ENCODE measurements at regions not wholly inside any gene's neighbourhood (a gene's known extent, or its start where the extent isn't known, plus 50 kb on each side); places are given as distances from the start of the nearest gene placed in this dataset.
A peak's percentile ranks its signal among the peaks of the same experiment; 100 is the strongest.

DNA sequence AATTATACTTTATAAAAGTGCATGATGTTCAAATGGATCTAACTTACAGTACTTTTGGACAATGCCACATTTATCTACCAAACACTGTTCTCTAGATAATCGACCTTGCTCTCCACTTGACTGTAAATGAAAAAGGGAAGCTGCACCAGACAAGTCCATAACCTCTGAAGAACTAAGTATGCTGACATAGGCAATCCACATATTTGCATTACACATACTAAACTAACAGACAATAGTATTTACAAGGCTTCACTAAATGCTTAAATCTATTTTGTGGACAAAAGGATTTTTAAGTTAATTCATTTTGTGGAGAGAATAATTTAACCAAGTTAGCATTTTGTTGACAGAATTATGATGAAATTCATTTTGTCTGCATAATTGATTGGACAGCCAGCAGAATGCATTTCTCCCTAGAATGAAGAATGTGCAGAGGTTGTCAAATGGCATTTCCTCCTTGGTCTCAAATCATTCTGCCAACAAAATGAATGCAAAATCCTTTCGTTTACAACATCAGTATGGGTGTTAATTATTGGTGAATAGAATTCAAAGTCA is 520.9 kb downstream of the CPS1 start:
- H3K36me3 ChIP-seq (ENCODE audit: insufficient read depth, low read length): no peaks in the 10 kb centered on the region
- no peaks in the 10 kb centered on the region for H3K79me2 ChIP-seq (ENCODE audit: insufficient read depth, low read length)
- TF ChIP-seq, protein P1, sequence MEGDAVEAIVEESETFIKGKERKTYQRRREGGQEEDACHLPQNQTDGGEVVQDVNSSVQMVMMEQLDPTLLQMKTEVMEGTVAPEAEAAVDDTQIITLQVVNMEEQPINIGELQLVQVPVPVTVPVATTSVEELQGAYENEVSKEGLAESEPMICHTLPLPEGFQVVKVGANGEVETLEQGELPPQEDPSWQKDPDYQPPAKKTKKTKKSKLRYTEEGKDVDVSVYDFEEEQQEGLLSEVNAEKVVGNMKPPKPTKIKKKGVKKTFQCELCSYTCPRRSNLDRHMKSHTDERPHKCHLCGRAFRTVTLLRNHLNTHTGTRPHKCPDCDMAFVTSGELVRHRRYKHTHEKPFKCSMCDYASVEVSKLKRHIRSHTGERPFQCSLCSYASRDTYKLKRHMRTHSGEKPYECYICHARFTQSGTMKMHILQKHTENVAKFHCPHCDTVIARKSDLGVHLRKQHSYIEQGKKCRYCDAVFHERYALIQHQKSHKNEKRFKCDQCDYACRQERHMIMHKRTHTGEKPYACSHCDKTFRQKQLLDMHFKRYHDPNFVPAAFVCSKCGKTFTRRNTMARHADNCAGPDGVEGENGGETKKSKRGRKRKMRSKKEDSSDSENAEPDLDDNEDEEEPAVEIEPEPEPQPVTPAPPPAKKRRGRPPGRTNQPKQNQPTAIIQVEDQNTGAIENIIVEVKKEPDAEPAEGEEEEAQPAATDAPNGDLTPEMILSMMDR (IDR thresholded peaks at IDR 0.05; ENCODE audit: borderline replicate concordance, extremely low read depth, low read length, poor library complexity, severe bottlenecking): no peak
- no peak for TF ChIP-seq EZH2 (IDR thresholded peaks at IDR 0.05; ENCODE audit: borderline replicate concordance, low read depth, low read length, severe bottlenecking)

DNA sequence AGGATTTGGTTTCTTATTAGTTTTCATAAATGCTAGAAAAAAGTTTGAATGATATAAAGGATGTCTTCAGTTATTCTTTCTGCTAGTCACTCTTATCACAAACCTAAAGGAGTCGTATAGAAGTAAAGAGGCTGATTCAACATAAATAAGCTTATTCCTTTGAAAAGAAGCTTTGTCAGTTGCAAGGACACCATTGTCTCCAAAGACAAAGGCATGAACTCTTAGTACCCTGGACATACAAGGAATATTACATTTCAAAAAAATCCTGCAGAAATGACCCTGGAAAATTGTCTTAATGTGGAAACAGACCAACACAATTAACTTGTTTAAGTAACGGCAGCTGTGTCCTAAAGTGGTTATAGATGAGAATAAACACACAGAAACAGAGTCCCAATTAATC is 528.0 kb downstream of the CPS1 start:
- ATAC-seq (ENCODE audit: insufficient read depth, low read depth) (no peak), DNase-seq (no peak)
- Histone ChIP-seq H3K4me1 (ENCODE audit: insufficient read depth, low read length) (no peaks in the 10 kb centered on the region), H3K36me3 (ENCODE audit: insufficient read depth, low read length) (no peaks in the 10 kb centered on the region), H2AFZ (ENCODE audit: low read depth, low read length) (no peak overlapping the region), H3K27ac (ENCODE audit: low read length) (no peak overlapping the region), H3K79me2 (ENCODE audit: insufficient read depth, low read length) (no peaks in the 10 kb centered on the region), H3K9ac (ENCODE audit: low read depth, low read length) (no peak overlapping the region), H3K27me3 (ENCODE audit: insufficient read depth, low read length, poor library complexity) (no peaks in the 10 kb centered on the region), H3K4me3 (ENCODE audit: low read depth in 1 of 2, low read length in 2 of 2) (no peak overlapping the region), H4K20me1 (ENCODE audit: insufficient read depth, low read length) (no peaks in the 10 kb centered on the region), H3K9me3 (ENCODE audit: insufficient read depth, low read length, severe bottlenecking) (no peaks in the 10 kb centered on the region), H3K4me2 (ENCODE audit: insufficient read depth, low read length) (no peak overlapping the region)
- TF ChIP-seq EZH2 (IDR thresholded peaks at IDR 0.05; ENCODE audit: borderline replicate concordance, low read depth, low read length, severe bottlenecking): no peak
- TF ChIP-seq, protein P1 (IDR thresholded peaks at IDR 0.05; ENCODE audit: borderline replicate concordance, extremely low read depth, low read length, poor library complexity, severe bottlenecking): no peak

More for the DNA sequence above, 520.9 kb downstream of the CPS1 start:
- Histone ChIP-seq H3K27me3 (ENCODE audit: insufficient read depth, low read length, poor library complexity) (no peaks in the 10 kb centered on the region), H4K20me1 (ENCODE audit: insufficient read depth, low read length) (no peaks in the 10 kb centered on the region), H3K9me3 (ENCODE audit: insufficient read depth, low read length, severe bottlenecking) (no peaks in the 10 kb centered on the region), H2AFZ (ENCODE audit: low read depth, low read length) (no peak overlapping the region), H3K9ac (ENCODE audit: low read depth, low read length) (no peak overlapping the region), H3K4me1 (ENCODE audit: insufficient read depth, low read length) (no peaks in the 10 kb centered on the region), H3K4me3 (ENCODE audit: low read depth in 1 of 2, low read length in 2 of 2) (no peak overlapping the region), H3K4me2 (ENCODE audit: insufficient read depth, low read length) (no peak overlapping the region), H3K27ac (ENCODE audit: low read length) (no peak overlapping the region)
- ATAC-seq (ENCODE audit: insufficient read depth, low read depth) (no peak), DNase-seq (no peak)

DNA sequence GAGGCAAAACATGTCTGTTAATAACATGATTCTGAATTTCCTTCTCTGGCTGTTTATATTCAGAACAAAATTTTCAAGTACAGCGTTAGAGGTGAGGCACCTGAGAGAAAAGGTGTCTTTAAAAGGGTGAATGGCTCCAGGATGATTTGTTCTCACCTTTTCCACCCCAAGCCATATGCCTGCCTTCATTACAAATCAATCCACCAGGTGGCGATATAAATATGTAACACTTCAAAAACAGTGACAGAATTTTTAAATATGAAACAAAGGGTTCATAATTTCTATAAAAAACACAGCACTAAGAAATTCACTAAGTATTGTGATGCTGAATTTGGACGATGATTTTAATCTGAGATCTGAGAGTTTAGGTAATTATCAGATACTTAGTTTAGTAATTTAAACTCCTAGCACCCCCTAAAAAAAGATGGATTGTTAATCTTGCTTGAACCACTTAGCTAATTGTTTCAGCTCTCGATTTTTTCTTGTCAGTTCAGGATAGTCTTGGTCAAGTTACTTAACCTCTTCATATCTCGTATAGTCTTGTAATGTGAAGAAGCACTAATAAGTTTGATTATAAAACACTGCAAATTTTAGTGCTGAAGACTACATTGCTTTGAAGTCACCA is 528.8 kb downstream of the CPS1 start:
- H2AFZ ChIP-seq (ENCODE audit: low read depth, low read length): no peak overlapping the region
- ATAC-seq (ENCODE audit: insufficient read depth, low read depth) (peak; percentile 64; the same call in 1 of the 3 replicates), DNase-seq (peak; percentile 7)
- H3K27me3 ChIP-seq (ENCODE audit: insufficient read depth, low read length, poor library complexity): no peaks in the 10 kb centered on the region
- no peaks in the 10 kb centered on the region for H4K20me1 ChIP-seq (ENCODE audit: insufficient read depth, low read length)
- H3K79me2 ChIP-seq (ENCODE audit: insufficient read depth, low read length): no peaks in the 10 kb centered on the region
- H3K9ac ChIP-seq (ENCODE audit: low read depth, low read length): no peak overlapping the region
- H3K27ac ChIP-seq (ENCODE audit: low read length): no peak overlapping the region
- H3K9me3 ChIP-seq (ENCODE audit: insufficient read depth, low read length, severe bottlenecking): no peaks in the 10 kb centered on the region
- H3K4me3 ChIP-seq (ENCODE audit: low read depth in 1 of 2, low read length in 2 of 2): no peak overlapping the region
- no peak overlapping the region for H3K4me2 ChIP-seq (ENCODE audit: insufficient read depth, low read length)
- H3K4me1 ChIP-seq (ENCODE audit: insufficient read depth, low read length): no peaks in the 10 kb centered on the region
- no peak for TF ChIP-seq EZH2 (IDR thresholded peaks at IDR 0.05; ENCODE audit: borderline replicate concordance, low read depth, low read length, severe bottlenecking)
- TF ChIP-seq, protein P1 (IDR thresholded peaks at IDR 0.05; ENCODE audit: borderline replicate concordance, extremely low read depth, low read length, poor library complexity, severe bottlenecking): peak; percentile 73
- no peaks in the 10 kb centered on the region for H3K36me3 ChIP-seq (ENCODE audit: insufficient read depth, low read length)

All from DND-41 (cell line).